HFFc6 (cell line): ENCODE measurements at regions not wholly inside any gene's neighbourhood (a gene's known extent, or its start where the extent isn't known, plus 50 kb on each side); places are given as distances from the start of the nearest gene placed in this dataset.

Experiments used
- DNase-seq: peaks from one replicate; pipeline ENCODE4 v3.0.0-alpha.2; 2018
- H3K27ac Mint-ChIP-seq: 2 replicates; pipeline ENCODE4 v1.8.0; 2020; ENCODE audit warnings: mild to moderate bottlenecking, mixed read lengths
- H3K27me3 Mint-ChIP-seq: 2 replicates; pipeline ENCODE4 v1.8.0; 2021; ENCODE audit warnings: mild to moderate bottlenecking, moderate library complexity, mixed read lengths; ENCODE audit not compliant: insufficient read depth
- H3K36me3 Mint-ChIP-seq: 2 replicates; pipeline ENCODE4 v1.8.0; 2021; ENCODE audit warnings: low read depth, mixed read lengths
- H3K4me1 Mint-ChIP-seq: 2 replicates; pipeline ENCODE4 v1.8.0; 2020; ENCODE audit warnings: low read depth, mixed read lengths
- H3K4me3 Mint-ChIP-seq: 2 replicates; pipeline ENCODE4 v1.8.0; 2020; ENCODE audit warnings: mild to moderate bottlenecking, moderate library complexity, mixed read lengths
- H3K9me3 Mint-ChIP-seq: 2 replicates; pipeline ENCODE4 v1.8.0; 2020; ENCODE audit warnings: mild to moderate bottlenecking, mixed read lengths
- CTCF ChIP-seq: fragments of 200-600 bp; sonication (generic); IDR thresholded peaks from 2 replicates; pipeline ENCODE4 v1.5.0; 2021; ENCODE audit warnings: antibody characterized with exemption, mild to moderate bottlenecking

DNA sequence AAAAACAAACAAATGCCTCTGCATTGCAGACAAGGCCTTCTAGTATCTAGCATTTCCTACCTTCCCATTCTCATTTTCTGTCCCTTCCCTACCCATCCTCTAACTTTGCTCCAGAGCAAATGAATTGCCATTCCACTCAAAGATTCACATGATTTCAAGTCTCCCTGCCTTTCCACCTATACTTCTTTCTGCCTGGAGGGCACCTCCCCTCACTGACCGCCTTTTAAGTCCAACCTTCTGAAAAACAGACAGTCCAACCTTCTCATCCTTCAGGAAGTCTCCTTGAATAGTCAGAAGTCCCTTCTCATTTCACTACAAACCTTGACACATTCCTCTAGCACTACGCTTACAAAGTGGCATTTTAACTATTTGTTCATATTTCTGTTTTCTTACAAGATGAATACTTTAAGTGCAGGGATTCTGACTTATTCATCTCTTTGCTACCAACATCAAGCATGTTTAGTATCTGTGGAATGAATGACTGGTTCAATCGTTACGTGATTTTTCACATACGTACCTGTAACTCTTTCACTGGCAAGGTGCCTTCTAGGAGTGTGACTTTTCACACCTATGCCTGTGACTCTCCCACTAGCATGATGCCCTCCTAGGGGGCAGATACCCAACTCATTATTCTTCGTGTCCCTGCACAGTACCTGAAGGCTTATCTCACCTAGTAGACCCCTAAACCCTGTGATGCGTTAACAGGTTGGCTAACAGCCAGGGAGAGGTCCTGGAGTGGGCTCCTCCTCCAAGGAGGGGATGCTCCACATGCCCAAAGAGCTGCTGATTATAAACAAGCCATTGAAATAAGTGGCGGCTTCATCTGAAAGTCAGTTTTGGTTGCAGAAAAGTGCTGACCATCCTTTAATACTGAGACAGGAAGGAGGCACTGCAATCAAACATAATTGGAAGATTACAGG, 356.2 kb downstream of the MYCN start:
- Mint-ChIP-seq H3K9me3 (peaks cover 63% of the 10 kb centered on the region), H3K27me3 (no peaks in the 10 kb centered on the region; the same call in 1 of the 2 replicates), H3K4me3 (no peak overlapping the region), H3K4me1 (no peaks in the 10 kb centered on the region), H3K36me3 (0 out of 2 replicates have a peak, but pooled peaks cover 4% of the 10 kb centered on the region), H3K27ac (no peak overlapping the region)
- no peak for DNase-seq
- no peak for TF ChIP-seq CTCF

- Mint-ChIP-seq H3K4me3 (no peak overlapping the region), H3K36me3 (0 out of 2 replicates have a peak, but pooled peaks cover 4% of the 10 kb centered on the region), H3K9me3 (peaks cover 64% of the 10 kb centered on the region), H3K27me3 (no peaks in the 10 kb centered on the region; the same call in 1 of the 2 replicates), H3K27ac (no peak overlapping the region), H3K4me1 (no peaks in the 10 kb centered on the region)
- no peak for DNase-seq
- TF ChIP-seq CTCF = no peak
These were observed 355.6 kb downstream of the MYCN start for GRCh38 chr2:16296038-16296290.

DNA sequence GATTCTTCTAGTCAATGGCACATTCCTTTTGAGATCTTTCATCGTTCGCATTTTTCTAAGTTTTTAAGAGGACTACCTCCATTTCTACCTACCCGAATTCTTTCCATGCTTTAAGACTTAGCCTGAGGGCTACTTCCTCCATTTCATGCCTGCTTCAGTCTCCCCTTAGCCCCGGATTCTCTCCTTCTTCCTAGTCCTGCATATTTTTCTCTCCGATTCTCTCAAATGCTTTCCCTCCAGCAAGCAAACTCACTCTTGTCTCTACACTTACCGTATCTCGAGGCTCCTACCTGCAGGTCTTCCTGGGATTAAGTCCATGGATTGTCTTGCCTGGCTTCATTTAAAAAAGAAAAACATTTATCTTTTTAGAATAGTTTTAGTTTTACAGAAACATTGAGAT, 354.4 kb downstream of the MYCN start:
- TF ChIP-seq CTCF = no peak
- 0 out of 2 replicates have a peak, but pooled peaks cover 4% of the 10 kb centered on the region for H3K36me3 Mint-ChIP-seq
- peaks cover 64% of the 10 kb centered on the region for H3K9me3 Mint-ChIP-seq
- H3K4me1 Mint-ChIP-seq = no peaks in the 10 kb centered on the region
- H3K27me3 Mint-ChIP-seq = no peaks in the 10 kb centered on the region; the same call in 1 of the 2 replicates
- H3K27ac Mint-ChIP-seq = no peak overlapping the region
- no peak overlapping the region for H3K4me3 Mint-ChIP-seq
- no peak for DNase-seq

DNA sequence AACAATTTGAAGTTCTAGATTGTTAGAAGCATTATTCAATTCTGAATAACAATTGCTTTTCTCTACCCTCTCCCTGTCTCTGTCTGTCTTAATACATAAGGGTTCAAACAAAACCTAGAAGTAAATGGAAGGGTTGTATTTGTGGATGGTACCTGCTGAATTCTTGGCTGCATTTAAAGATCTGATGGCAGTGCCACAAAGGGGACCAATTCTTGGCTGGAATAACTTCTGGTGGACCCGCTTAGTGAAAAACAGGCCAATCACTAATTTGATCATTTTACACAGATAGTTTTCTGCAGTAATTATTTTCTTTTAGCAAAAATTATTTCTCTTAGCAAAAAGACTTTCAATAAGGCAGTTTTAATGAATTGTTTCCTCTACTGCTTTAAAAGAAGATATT, 353.5 kb downstream of the MYCN start:
- H3K27ac Mint-ChIP-seq = no peak overlapping the region
- no peak overlapping the region for H3K4me3 Mint-ChIP-seq
- no peak for TF ChIP-seq CTCF
- no peaks in the 10 kb centered on the region for H3K4me1 Mint-ChIP-seq
- H3K27me3 Mint-ChIP-seq = no peaks in the 10 kb centered on the region; the same call in 1 of the 2 replicates
- peaks cover 68% of the 10 kb centered on the region for H3K9me3 Mint-ChIP-seq
- no peak for DNase-seq
- 0 out of 2 replicates have a peak, but pooled peaks cover 4% of the 10 kb centered on the region for H3K36me3 Mint-ChIP-seq

DNA sequence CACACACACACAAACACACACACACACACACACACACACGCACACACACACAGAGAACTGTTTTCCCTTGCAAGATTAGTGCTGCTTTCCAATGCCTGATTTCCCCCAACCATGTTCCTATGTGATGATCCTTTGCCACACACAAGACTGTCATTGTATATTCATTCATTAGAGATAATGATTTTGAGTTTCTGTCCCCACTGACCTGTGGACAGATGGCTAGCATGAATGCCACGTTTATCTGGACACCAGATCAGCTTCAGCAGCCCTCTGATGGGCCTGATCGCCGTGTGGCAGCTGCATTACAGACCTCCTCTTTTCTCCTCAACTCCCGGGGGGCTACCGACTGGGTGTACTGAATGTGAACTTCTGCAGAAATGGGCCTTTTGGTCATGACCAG, 353.0 kb downstream of the MYCN start:
- no peaks in the 10 kb centered on the region for H3K4me1 Mint-ChIP-seq
- no peak for DNase-seq
- H3K9me3 Mint-ChIP-seq = peaks cover 67% of the 10 kb centered on the region
- no peak overlapping the region for H3K4me3 Mint-ChIP-seq
- H3K27me3 Mint-ChIP-seq = no peaks in the 10 kb centered on the region; the same call in 1 of the 2 replicates
- TF ChIP-seq CTCF = no peak
- H3K36me3 Mint-ChIP-seq = 0 out of 2 replicates have a peak, but pooled peaks cover 4% of the 10 kb centered on the region
- H3K27ac Mint-ChIP-seq = no peak overlapping the region
